ENCODE measurements at regions not wholly inside any gene's neighbourhood (a gene's known extent, or its start where the extent isn't known, plus 50 kb on each side); places are given as distances from the start of the nearest gene placed in this dataset.
"Not testable (repeated sequence)": the region's sequence is repeated elsewhere in the genome, so short reads cannot be mapped to it uniquely, and the experiment has no call there.

- Mint-ChIP-seq H3K4me1 (no peaks in the 10 kb centered on the region), H3K4me3 (no peak overlapping the region), H3K36me3 (ENCODE audit: low read depth) (no peaks in the 10 kb centered on the region), H3K27me3 (no peaks in the 10 kb centered on the region), H3K27ac (no peak overlapping the region), H3K9me3 (peaks cover 3% of the 10 kb centered on the region)
- ChIA-PET POLR2A (no interaction called here), CTCF (no interaction called here)
- no peak for DNase-seq
Measured at GRCh38 chrX:46140272-46140671, 404.9 kb downstream of the ZNF674 start.

- ChIA-PET CTCF (no interaction called here), POLR2A (no interaction called here)
- Mint-ChIP-seq H3K27ac (no peak overlapping the region), H3K4me1 (peaks cover 3% of the 10 kb centered on the region), H3K36me3 (ENCODE audit: low read depth) (no peaks in the 10 kb centered on the region), H3K27me3 (no peaks in the 10 kb centered on the region), H3K9me3 (peaks cover 2% of the 10 kb centered on the region), H3K4me3 (no peak overlapping the region)
- DNase-seq, result no peak
Measured at GRCh38 chrX:46130247-46130646, 415.0 kb downstream of the ZNF674 start.

GRCh38 chrX:46125111-46125510 lies 420.1 kb downstream of the ZNF674 start:
- H3K36me3 Mint-ChIP-seq (ENCODE audit: low read depth), result no peaks in the 10 kb centered on the region
- peak; percentile 5 for DNase-seq
- H3K4me3 Mint-ChIP-seq, result no peak overlapping the region
- H3K27me3 Mint-ChIP-seq, result no peaks in the 10 kb centered on the region
- ChIA-PET CTCF (no interaction called here), POLR2A (no interaction called here)
- H3K9me3 Mint-ChIP-seq, result peaks cover 2% of the 10 kb centered on the region
- no peak overlapping the region for H3K27ac Mint-ChIP-seq
- H3K4me1 Mint-ChIP-seq, result peaks cover 6% of the 10 kb centered on the region

- no peak overlapping the region for H3K4me3 Mint-ChIP-seq
Measured at GRCh38 chrX:46117234-46117633, 428.0 kb downstream of the ZNF674 start.

GRCh38 chrX:46087310-46087709 lies 457.9 kb downstream of the ZNF674 start:
- not testable (repeated sequence) for H3K36me3 Mint-ChIP-seq (ENCODE audit: low read depth); H3K4me3 Mint-ChIP-seq; DNase-seq

More at GRCh38 chrX:46117234-46117633, 428.0 kb downstream of the ZNF674 start:
- CTCF ChIA-PET, result interaction anchor here (1.1 kb wide), 1 partner anchor 179 kb away, joined by 4 read pairs; no protein-coding TSS in a partner anchor
- peaks cover 2% of the 10 kb centered on the region for H3K27me3 Mint-ChIP-seq
- peaks cover 2% of the 10 kb centered on the region for H3K9me3 Mint-ChIP-seq
- H3K36me3 Mint-ChIP-seq (ENCODE audit: low read depth), result no peaks in the 10 kb centered on the region
- H3K4me1 Mint-ChIP-seq, result no peaks in the 10 kb centered on the region
- H3K27ac Mint-ChIP-seq, result no peak overlapping the region
- no peak for DNase-seq
- POLR2A ChIA-PET, result no interaction called here

GRCh38 chrX:46080121-46080520 lies 465.1 kb downstream of the ZNF674 start:
- H3K4me1 Mint-ChIP-seq; H3K27me3 Mint-ChIP-seq; H3K36me3 Mint-ChIP-seq (ENCODE audit: low read depth); H3K9me3 Mint-ChIP-seq; H3K27ac Mint-ChIP-seq; DNase-seq; H3K4me3 Mint-ChIP-seq; POLR2A ChIA-PET; CTCF ChIA-PET: not testable (repeated sequence)

More at GRCh38 chrX:46087310-46087709, 457.9 kb downstream of the ZNF674 start:
- H3K4me1 Mint-ChIP-seq, POLR2A ChIA-PET, H3K9me3 Mint-ChIP-seq, CTCF ChIA-PET, H3K27me3 Mint-ChIP-seq, H3K27ac Mint-ChIP-seq: not testable (repeated sequence)

- no peaks in the 10 kb centered on the region for H3K27me3 Mint-ChIP-seq
- no peak for DNase-seq
- H3K4me3 Mint-ChIP-seq, result no peak overlapping the region
- ChIA-PET CTCF (no interaction called here), POLR2A (no interaction called here)
- H3K27ac Mint-ChIP-seq, result no peak overlapping the region
- no peaks in the 10 kb centered on the region for H3K9me3 Mint-ChIP-seq
- H3K36me3 Mint-ChIP-seq (ENCODE audit: low read depth), result no peaks in the 10 kb centered on the region
- no peaks in the 10 kb centered on the region for H3K4me1 Mint-ChIP-seq
Measured at GRCh38 chrX:46072791-46073190, 472.4 kb downstream of the ZNF674 start.

GRCh38 chrX:46072372-46072771 lies 472.8 kb downstream of the ZNF674 start:
- ChIA-PET CTCF (no interaction called here), POLR2A (no interaction called here)
- H3K4me3 Mint-ChIP-seq, result no peak overlapping the region
- no peaks in the 10 kb centered on the region for H3K27me3 Mint-ChIP-seq
- no peaks in the 10 kb centered on the region for H3K9me3 Mint-ChIP-seq
- H3K27ac Mint-ChIP-seq, result no peak overlapping the region
- no peaks in the 10 kb centered on the region for H3K4me1 Mint-ChIP-seq
- DNase-seq, result no peak
- no peaks in the 10 kb centered on the region for H3K36me3 Mint-ChIP-seq (ENCODE audit: low read depth)

- H3K27me3 Mint-ChIP-seq, result no peaks in the 10 kb centered on the region
- CTCF ChIA-PET, result no interaction called here
- no peak overlapping the region for H3K4me3 Mint-ChIP-seq
- POLR2A ChIA-PET, result no interaction called here
- no peaks in the 10 kb centered on the region for H3K36me3 Mint-ChIP-seq (ENCODE audit: low read depth)
- no peaks in the 10 kb centered on the region for H3K4me1 Mint-ChIP-seq
- no peak overlapping the region for H3K27ac Mint-ChIP-seq
- no peak for DNase-seq
- H3K9me3 Mint-ChIP-seq, result no peaks in the 10 kb centered on the region
Measured at GRCh38 chrX:46070421-46070820, 474.8 kb downstream of the ZNF674 start.

- no peak overlapping the region for H3K4me3 Mint-ChIP-seq
- H3K4me1 Mint-ChIP-seq, result no peaks in the 10 kb centered on the region
- POLR2A ChIA-PET, result no interaction called here
- peaks cover 4% of the 10 kb centered on the region for H3K9me3 Mint-ChIP-seq
- no peak for DNase-seq
- H3K27ac Mint-ChIP-seq, result no peak overlapping the region
- no peaks in the 10 kb centered on the region for H3K27me3 Mint-ChIP-seq
- no peaks in the 10 kb centered on the region for H3K36me3 Mint-ChIP-seq (ENCODE audit: low read depth)
- CTCF ChIA-PET, result no interaction called here
Measured at GRCh38 chrX:46059316-46059715, 485.9 kb downstream of the ZNF674 start.

GRCh38 chrX:46044486-46044885 lies 500.7 kb downstream of the ZNF674 start:
- no peak overlapping the region for H3K4me3 Mint-ChIP-seq
- no peaks in the 10 kb centered on the region for H3K36me3 Mint-ChIP-seq (ENCODE audit: low read depth)
- H3K27ac Mint-ChIP-seq, result no peak overlapping the region
- POLR2A ChIA-PET, result no interaction called here
- CTCF ChIA-PET, result no interaction called here
- H3K27me3 Mint-ChIP-seq, result no peaks in the 10 kb centered on the region
- DNase-seq, result no peak
- H3K4me1 Mint-ChIP-seq, result no peaks in the 10 kb centered on the region
- H3K9me3 Mint-ChIP-seq, result peaks cover 6% of the 10 kb centered on the region

GRCh38 chrX:46040001-46040400 lies 505.2 kb downstream of the ZNF674 start:
- H3K27me3 Mint-ChIP-seq, result no peaks in the 10 kb centered on the region
- H3K36me3 Mint-ChIP-seq (ENCODE audit: low read depth), result no peaks in the 10 kb centered on the region
- CTCF ChIA-PET, result no interaction called here
- H3K4me1 Mint-ChIP-seq, result no peaks in the 10 kb centered on the region
- no peak overlapping the region for H3K27ac Mint-ChIP-seq
- H3K9me3 Mint-ChIP-seq, result peaks cover 6% of the 10 kb centered on the region
- POLR2A ChIA-PET, result no interaction called here
- DNase-seq, result no peak
- no peak overlapping the region for H3K4me3 Mint-ChIP-seq

- Mint-ChIP-seq H3K27me3 (peaks cover 3% of the 10 kb centered on the region), H3K36me3 (ENCODE audit: low read depth) (no peaks in the 10 kb centered on the region), H3K4me1 (no peaks in the 10 kb centered on the region), H3K4me3 (no peak overlapping the region), H3K9me3 (peaks cover 6% of the 10 kb centered on the region), H3K27ac (no peak overlapping the region)
- no peak for DNase-seq
- ChIA-PET POLR2A (no interaction called here), CTCF (no interaction called here)
Measured at GRCh38 chrX:46039526-46039925, 505.7 kb downstream of the ZNF674 start.

GRCh38 chrX:46036508-46036907 lies 508.7 kb downstream of the ZNF674 start:
- Mint-ChIP-seq H3K4me3 (no peak overlapping the region), H3K4me1 (no peaks in the 10 kb centered on the region), H3K9me3 (peaks cover 2% of the 10 kb centered on the region), H3K36me3 (ENCODE audit: low read depth) (no peaks in the 10 kb centered on the region), H3K27me3 (peaks cover 3% of the 10 kb centered on the region), H3K27ac (no peak overlapping the region)
- CTCF ChIA-PET, result no interaction called here
- DNase-seq, result no peak
- POLR2A ChIA-PET, result no interaction called here

- no peak for DNase-seq
- H3K36me3 Mint-ChIP-seq (ENCODE audit: low read depth), result no peaks in the 10 kb centered on the region
- no peaks in the 10 kb centered on the region for H3K4me1 Mint-ChIP-seq
- peaks cover 3% of the 10 kb centered on the region for H3K27me3 Mint-ChIP-seq
- H3K4me3 Mint-ChIP-seq, result no peak overlapping the region
- no peak overlapping the region for H3K27ac Mint-ChIP-seq
- H3K9me3 Mint-ChIP-seq, result no peaks in the 10 kb centered on the region
- CTCF ChIA-PET, result no interaction called here
- POLR2A ChIA-PET, result no interaction called here
Measured at GRCh38 chrX:46034868-46035267, 510.4 kb downstream of the ZNF674 start.
